ENCODE measurements at regions not wholly inside any gene's neighbourhood (a gene's known extent, or its start where the extent isn't known, plus 50 kb on each side); places are given as distances from the start of the nearest gene placed in this dataset.

GRCh38 chr1:229190057-229190575 lies 80.8 kb upstream of the RAB4A start:
- no peak for TF ChIP-seq STAT1 (IDR thresholded peaks at IDR 0.05; ENCODE audit: unreplicated experiment)
- TF ChIP-seq POLR2AphosphoS5 (IDR thresholded peaks at IDR 0.05; ENCODE audit: low read depth): no peak
- TF ChIP-seq REST (IDR thresholded peaks at IDR 0.05; ENCODE audit: unreplicated experiment): no peak
- TF ChIP-seq ZNF114 (CRISPR knock-in tag; IDR thresholded peaks at IDR 0.05): no peak
- no peak for TF ChIP-seq JUNB (IDR thresholded peaks at IDR 0.05; ENCODE audit: unreplicated experiment)
- no peak for TF ChIP-seq NANOG (IDR thresholded peaks at IDR 0.05; ENCODE audit: borderline replicate concordance)
- no peak for TF ChIP-seq CTCF (conservative IDR thresholded peaks at IDR 0.05; ENCODE audit: low read depth in 2 of 2)
- TF ChIP-seq ZNF331 (CRISPR knock-in tag; IDR thresholded peaks at IDR 0.05; ENCODE audit: low read depth): no peak
- TF ChIP-seq ETS1 (IDR thresholded peaks at IDR 0.05): no peak
- TF ChIP-seq EZH2phosphoT487 (IDR thresholded peaks at IDR 0.05; ENCODE audit: unreplicated experiment): no peak
- no peak for TF ChIP-seq CREB1 (CRISPR knock-in tag; IDR thresholded peaks at IDR 0.05; ENCODE audit: low read depth)
- no peak for TF ChIP-seq EZH2 (IDR thresholded peaks at IDR 0.05; ENCODE audit: low read depth, unreplicated experiment)
- TF ChIP-seq ZNF462 (CRISPR knock-in tag; IDR thresholded peaks at IDR 0.05): no peak
- peaks cover 7% of the 10 kb centered on the region for H3K27me3 Mint-ChIP-seq (ENCODE audit: insufficient read depth, low read depth, poor library complexity)
- DNase-seq (ENCODE audit: low spot score): no peak
- no peak overlapping the region for H2AFZ ChIP-seq
- H3K4me1 ChIP-seq (ENCODE audit: insufficient read depth): peaks cover 17% of the 10 kb centered on the region
- H3K27me3 ChIP-seq (ENCODE audit: insufficient read depth): no peaks in the 10 kb centered on the region
- H3K36me3 ChIP-seq (ENCODE audit: insufficient read depth): no peaks in the 10 kb centered on the region
- H3K4me2 ChIP-seq: no peak overlapping the region
- peak overlapping the region; percentile 95 for H3K27ac Mint-ChIP-seq
- no peak overlapping the region for H3K4me3 ChIP-seq
- H3K27ac ChIP-seq (ENCODE audit: low read depth): peak overlapping the region; percentile 86
- ATAC-seq: peak; percentile 83
- H3K36me3 Mint-ChIP-seq (ENCODE audit: low read depth): no peaks in the 10 kb centered on the region
- no peaks in the 10 kb centered on the region for H4K20me1 ChIP-seq (replicated peaks; ENCODE audit: insufficient read depth)
- no peaks in the 10 kb centered on the region for H3K79me2 ChIP-seq (replicated peaks; ENCODE audit: insufficient read depth)
- H3K4me3 Mint-ChIP-seq: no peak overlapping the region
- no peaks in the 10 kb centered on the region for H3K9me2 ChIP-seq (ENCODE audit: insufficient read depth)
- H3F3A ChIP-seq (replicated peaks; ENCODE audit: low read depth): no peaks in the 10 kb centered on the region
- peaks cover 37% of the 10 kb centered on the region for H3K4me1 Mint-ChIP-seq
- H3K9me3 Mint-ChIP-seq: no peaks in the 10 kb centered on the region

Measured in GM23338 (cell line).